ENCODE measurements at regions not wholly inside any gene's neighbourhood (a gene's known extent, or its start where the extent isn't known, plus 50 kb on each side); places are given as distances from the start of the nearest gene placed in this dataset.
"Not testable (repeated sequence)": the region's sequence is repeated elsewhere in the genome, so short reads cannot be mapped to it uniquely, and the experiment has no call there.

DNA sequence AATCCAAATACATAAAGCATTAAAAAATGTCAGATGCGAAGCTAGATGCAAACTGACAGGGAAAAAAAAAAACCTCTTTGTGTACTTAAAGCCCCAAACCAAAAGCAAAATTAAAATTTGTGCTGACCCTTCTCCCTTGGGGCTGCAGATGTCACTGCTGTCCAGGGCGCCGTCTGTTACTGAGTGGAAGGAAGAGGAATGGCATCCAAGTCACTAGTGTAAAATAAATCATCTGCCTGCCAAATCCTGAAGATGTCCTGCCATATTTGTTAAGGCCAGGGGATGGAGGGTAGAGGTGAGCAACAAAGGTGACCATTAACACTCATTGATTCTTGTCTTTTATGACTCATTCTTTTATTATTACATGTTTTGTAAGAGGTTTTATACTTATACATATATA is 126.6 kb upstream of the ERV3-1 start:
- TF ChIP-seq CTCF, POLR2A (IDR thresholded peaks at IDR 0.05): not testable (repeated sequence)

Data from body of pancreas (tissue), 4 donors.